Panc1 (cell line): ENCODE measurements at regions not wholly inside any gene's neighbourhood (a gene's known extent, or its start where the extent isn't known, plus 50 kb on each side); places are given as distances from the start of the nearest gene placed in this dataset.

Experiments
- ATAC-seq: fragments of 200-7000 bp; cut with Tn5 transposase; 2 replicates; pipeline ENCODE4 v1.9.1; 2020; ENCODE audit warnings: mild to moderate bottlenecking, moderate library complexity
- BruUV-seq: library from RNA; stranded (reverse); fragments of 400-500 nt; replicated peaks from 2 replicates; lab custom pipeline; 2021; lab: Mats Ljungman, UMichigan
- CTCF ChIA-PET: fragments of 300-600 bp; sonication (Branson Sonifier 250); formaldehyde crosslinking; loops from one replicate; lab custom pipeline; 2022; ENCODE audit warnings: antibody characterized with exemption; lab: Charles Lee
- POLR2A ChIA-PET: fragments of 300-600 bp; sonication (Branson Sonifier 250); formaldehyde crosslinking; loops from one replicate; lab custom pipeline; 2022; ENCODE audit warnings: antibody characterized with exemption; lab: Charles Lee
- DNase-seq: peaks from one replicate; pipeline ENCODE4 v3.0.0-alpha.2; 2010; ENCODE audit warnings: low read depth, low spot score
- H3K27ac ChIP-seq: 2 replicates; pipeline ENCODE4 v1.5.1; 2011; ENCODE audit warnings: mild to moderate bottlenecking, low read length, inconsistent platforms
- H3K27me3 ChIP-seq: fragments of 200-500 bp; sonication (Bioruptor generic); 2 replicates; pipeline ENCODE4 v1.6.0; 2014; ENCODE audit warnings: low read length, inconsistent platforms; ENCODE audit not compliant: control insufficient read depth, insufficient read depth
- H3K36me3 ChIP-seq: fragments of 200-500 bp; sonication (Bioruptor generic); 2 replicates; pipeline ENCODE4 v1.5.1; 2014; ENCODE audit warnings: inconsistent platforms, mild to moderate bottlenecking, low read length, moderate library complexity; ENCODE audit not compliant: control insufficient read depth, insufficient read depth
- H3K4me1 ChIP-seq: 2 replicates; pipeline ENCODE4 v1.5.1; 2011; ENCODE audit warnings: inconsistent platforms, mild to moderate bottlenecking, low read length, moderate library complexity; ENCODE audit not compliant: control insufficient read depth, insufficient read depth
- H3K4me3 ChIP-seq, 2 experiments: 2 replicates each; pipeline ENCODE4 v1.5.1; 2011 to 2012; ENCODE audit warnings: low read depth in 2 of 2, low read length in 2 of 2, mild to moderate bottlenecking in 2 of 2, inconsistent platforms in 1 of 2, moderate library complexity in 1 of 2
- H3K9me3 ChIP-seq: fragments of 200-500 bp; sonication (Bioruptor generic); 2 replicates; pipeline ENCODE4 v1.5.1; 2014; ENCODE audit warnings: low read depth, mild to moderate bottlenecking, inconsistent platforms, low read length, moderate library complexity; ENCODE audit not compliant: control insufficient read depth, insufficient read depth
- POLR2AphosphoS5 ChIP-seq: IDR thresholded peaks from 2 replicates; pipeline ENCODE4 v1.6.1; 2012; ENCODE audit warnings: mild to moderate bottlenecking, low read depth, low read length, moderate library complexity
- SIN3A ChIP-seq: IDR thresholded peaks from 2 replicates; pipeline ENCODE4 v1.6.1; 2012; ENCODE audit warnings: low read depth, mild to moderate bottlenecking, low read length, moderate library complexity, borderline replicate concordance; ENCODE audit not compliant: insufficient read depth
- TCF7L2 ChIP-seq: IDR thresholded peaks from 2 replicates; pipeline ENCODE4 v1.6.1; 2011; ENCODE audit warnings: mild to moderate bottlenecking, low read depth, low read length, inconsistent platforms
- in situ Hi-C: cut with HindIII; loops from 2 replicates; pipeline ENCODE4 v1.10.0; 2016; ENCODE audit warnings: low sequenced_read_pairs, low pct_unique_long_range_greater_than_20kb
- intact Hi-C: fragments of 100-400 bp; cut with micrococcal nuclease; formaldehyde crosslinking; loops from one replicate; pipeline ENCODE4 v1.10.0; 2022; ENCODE audit not compliant: unreplicated experiment
- TF ChIP-seq, protein P1 (sequence below), 2 experiments: IDR thresholded peaks; 2 replicates each; pipeline ENCODE4 v1.6.1; 2011 to 2012; ENCODE audit warnings: low read depth in 2 of 2, control low read depth in 1 of 2, low read length in 1 of 2, mild to moderate bottlenecking in 1 of 2, moderate library complexity in 1 of 2; ENCODE audit not compliant: insufficient read depth in 1 of 2
- TF ChIP-seq, protein P2 (sequence below): fragments of 450-650 bp; IDR thresholded peaks from 2 replicates; pipeline ENCODE4 v1.5.1; 2017; ENCODE audit warnings: mild to moderate bottlenecking

DNA sequence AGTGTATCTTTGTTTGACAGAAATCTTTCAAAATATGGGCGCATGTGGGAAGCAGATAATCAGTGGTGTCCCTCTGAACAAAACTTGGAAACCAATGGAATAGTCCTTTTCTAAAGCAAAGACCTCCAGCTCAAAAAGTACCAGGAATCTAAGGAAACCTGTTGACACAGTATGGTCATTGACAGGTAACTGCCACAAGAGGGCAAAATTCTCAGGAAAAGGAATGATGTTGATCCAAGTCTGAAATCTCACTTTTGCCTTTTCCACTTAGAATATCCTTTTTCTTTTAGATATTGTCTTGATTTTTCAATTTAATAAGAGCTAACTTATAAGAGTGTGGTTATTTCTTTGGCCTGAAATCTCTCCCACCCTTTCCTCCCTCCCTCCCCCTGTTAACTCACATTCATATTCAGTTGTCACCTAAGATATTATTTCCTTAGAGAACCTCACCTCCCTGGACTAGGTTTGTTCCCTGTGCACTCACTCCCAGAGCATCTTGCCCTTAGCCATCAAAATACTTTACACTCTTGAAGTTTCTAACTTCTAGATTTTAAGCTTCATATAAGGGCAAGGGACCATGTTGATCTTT lies 59.0 kb upstream of the BARX1 start:
- ATAC-seq (peak; percentile 70), DNase-seq (no peak)
- Histone ChIP-seq H3K27me3 (no peaks in the 10 kb centered on the region), H3K36me3 (no peaks in the 10 kb centered on the region), H3K9me3 (no peaks in the 10 kb centered on the region), H3K4me1 (no peaks in the 10 kb centered on the region), H3K4me3 (no peak overlapping the region), H3K27ac (no peak overlapping the region)
- POLR2A ChIA-PET, result no interaction called here
- no TSS peak for BruUV-seq
- CTCF ChIA-PET, result interaction anchor here (0.5 to 3.6 kb wide), 8 partner anchors 18 to 328 kb away, joined by 3 to 21 read pairs (median 4); no protein-coding TSS in a partner anchor
- intact Hi-C loops (loop anchor here (1.0 kb wide), 1 partner anchor 199 kb away; no protein-coding TSS in a partner anchor), in situ Hi-C loops (no loop called here)
- TF ChIP-seq, protein P1, sequence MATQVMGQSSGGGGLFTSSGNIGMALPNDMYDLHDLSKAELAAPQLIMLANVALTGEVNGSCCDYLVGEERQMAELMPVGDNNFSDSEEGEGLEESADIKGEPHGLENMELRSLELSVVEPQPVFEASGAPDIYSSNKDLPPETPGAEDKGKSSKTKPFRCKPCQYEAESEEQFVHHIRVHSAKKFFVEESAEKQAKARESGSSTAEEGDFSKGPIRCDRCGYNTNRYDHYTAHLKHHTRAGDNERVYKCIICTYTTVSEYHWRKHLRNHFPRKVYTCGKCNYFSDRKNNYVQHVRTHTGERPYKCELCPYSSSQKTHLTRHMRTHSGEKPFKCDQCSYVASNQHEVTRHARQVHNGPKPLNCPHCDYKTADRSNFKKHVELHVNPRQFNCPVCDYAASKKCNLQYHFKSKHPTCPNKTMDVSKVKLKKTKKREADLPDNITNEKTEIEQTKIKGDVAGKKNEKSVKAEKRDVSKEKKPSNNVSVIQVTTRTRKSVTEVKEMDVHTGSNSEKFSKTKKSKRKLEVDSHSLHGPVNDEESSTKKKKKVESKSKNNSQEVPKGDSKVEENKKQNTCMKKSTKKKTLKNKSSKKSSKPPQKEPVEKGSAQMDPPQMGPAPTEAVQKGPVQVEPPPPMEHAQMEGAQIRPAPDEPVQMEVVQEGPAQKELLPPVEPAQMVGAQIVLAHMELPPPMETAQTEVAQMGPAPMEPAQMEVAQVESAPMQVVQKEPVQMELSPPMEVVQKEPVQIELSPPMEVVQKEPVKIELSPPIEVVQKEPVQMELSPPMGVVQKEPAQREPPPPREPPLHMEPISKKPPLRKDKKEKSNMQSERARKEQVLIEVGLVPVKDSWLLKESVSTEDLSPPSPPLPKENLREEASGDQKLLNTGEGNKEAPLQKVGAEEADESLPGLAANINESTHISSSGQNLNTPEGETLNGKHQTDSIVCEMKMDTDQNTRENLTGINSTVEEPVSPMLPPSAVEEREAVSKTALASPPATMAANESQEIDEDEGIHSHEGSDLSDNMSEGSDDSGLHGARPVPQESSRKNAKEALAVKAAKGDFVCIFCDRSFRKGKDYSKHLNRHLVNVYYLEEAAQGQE (IDR thresholded peaks at IDR 0.05; ENCODE audit: insufficient read depth in 1 of 2, low read depth in 2 of 2, low read length in 1 of 2), result no peak
- TF ChIP-seq, protein P2, sequence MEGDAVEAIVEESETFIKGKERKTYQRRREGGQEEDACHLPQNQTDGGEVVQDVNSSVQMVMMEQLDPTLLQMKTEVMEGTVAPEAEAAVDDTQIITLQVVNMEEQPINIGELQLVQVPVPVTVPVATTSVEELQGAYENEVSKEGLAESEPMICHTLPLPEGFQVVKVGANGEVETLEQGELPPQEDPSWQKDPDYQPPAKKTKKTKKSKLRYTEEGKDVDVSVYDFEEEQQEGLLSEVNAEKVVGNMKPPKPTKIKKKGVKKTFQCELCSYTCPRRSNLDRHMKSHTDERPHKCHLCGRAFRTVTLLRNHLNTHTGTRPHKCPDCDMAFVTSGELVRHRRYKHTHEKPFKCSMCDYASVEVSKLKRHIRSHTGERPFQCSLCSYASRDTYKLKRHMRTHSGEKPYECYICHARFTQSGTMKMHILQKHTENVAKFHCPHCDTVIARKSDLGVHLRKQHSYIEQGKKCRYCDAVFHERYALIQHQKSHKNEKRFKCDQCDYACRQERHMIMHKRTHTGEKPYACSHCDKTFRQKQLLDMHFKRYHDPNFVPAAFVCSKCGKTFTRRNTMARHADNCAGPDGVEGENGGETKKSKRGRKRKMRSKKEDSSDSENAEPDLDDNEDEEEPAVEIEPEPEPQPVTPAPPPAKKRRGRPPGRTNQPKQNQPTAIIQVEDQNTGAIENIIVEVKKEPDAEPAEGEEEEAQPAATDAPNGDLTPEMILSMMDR, result peak; percentile 64

DNA sequence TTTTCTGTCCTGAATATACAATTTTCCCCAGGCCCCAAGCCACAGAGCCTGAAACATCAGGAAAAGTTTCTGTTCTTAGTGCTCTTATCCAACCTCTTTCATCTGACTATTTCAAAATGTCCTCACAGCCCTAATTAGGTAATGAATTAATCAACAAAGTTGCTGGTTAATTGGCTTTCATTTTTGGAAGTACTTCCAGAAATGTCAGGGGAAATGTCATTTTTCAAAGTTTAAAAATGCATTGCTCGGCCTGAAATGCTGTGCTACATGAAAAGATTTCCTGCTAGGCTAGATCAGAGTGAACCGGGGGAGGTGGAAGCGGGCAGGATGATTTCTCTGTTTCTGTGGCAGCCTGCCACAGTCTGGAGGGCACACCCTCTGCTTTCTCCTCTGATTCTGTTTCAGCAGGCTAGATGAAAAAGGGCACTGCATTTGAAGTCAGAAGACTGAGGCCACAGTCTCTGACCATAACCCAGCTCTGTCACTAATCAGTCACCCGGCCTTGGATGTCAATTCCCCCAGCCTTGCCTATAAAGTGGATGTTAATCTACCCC lies 55.9 kb upstream of the BARX1 start:
- DNase-seq (no peak), ATAC-seq (no peak)
- TF ChIP-seq, protein P1 (IDR thresholded peaks at IDR 0.05; ENCODE audit: insufficient read depth in 1 of 2, low read depth in 2 of 2, low read length in 1 of 2), result no peak
- TF ChIP-seq SIN3A, result no peak
- TF ChIP-seq TCF7L2, result no peak
- TF ChIP-seq, protein P2, result no peak
- no peak for TF ChIP-seq POLR2AphosphoS5
- ChIA-PET CTCF (interaction anchor here (3.6 kb wide), 1 partner anchor 202 kb away, joined by 21 read pairs; no protein-coding TSS in a partner anchor), POLR2A (no interaction called here)
- Histone ChIP-seq H3K27ac (no peak overlapping the region), H3K4me1 (no peaks in the 10 kb centered on the region), H3K36me3 (no peaks in the 10 kb centered on the region), H3K27me3 (no peaks in the 10 kb centered on the region), H3K9me3 (no peaks in the 10 kb centered on the region), H3K4me3 (no peak overlapping the region)
- intact Hi-C loops, result no loop called here
- BruUV-seq, result no TSS peak
- in situ Hi-C loops, result no loop called here
